HG03342 (cell line): ENCODE measurements at regions not wholly inside any gene's neighbourhood (a gene's known extent, or its start where the extent isn't known, plus 50 kb on each side); places are given as distances from the start of the nearest gene placed in this dataset.
"Not testable (repeated sequence)": the region's sequence is repeated elsewhere in the genome, so short reads cannot be mapped to it uniquely, and the experiment has no call there.

Experiments used
- ATAC-seq: cut with Tn5 transposase; IDR thresholded peaks from one replicate; pipeline ENCODE4 v1.9.1; 2021; ENCODE audit warnings: mild to moderate bottlenecking, moderate library complexity; ENCODE audit not compliant: unreplicated experiment

DNA sequence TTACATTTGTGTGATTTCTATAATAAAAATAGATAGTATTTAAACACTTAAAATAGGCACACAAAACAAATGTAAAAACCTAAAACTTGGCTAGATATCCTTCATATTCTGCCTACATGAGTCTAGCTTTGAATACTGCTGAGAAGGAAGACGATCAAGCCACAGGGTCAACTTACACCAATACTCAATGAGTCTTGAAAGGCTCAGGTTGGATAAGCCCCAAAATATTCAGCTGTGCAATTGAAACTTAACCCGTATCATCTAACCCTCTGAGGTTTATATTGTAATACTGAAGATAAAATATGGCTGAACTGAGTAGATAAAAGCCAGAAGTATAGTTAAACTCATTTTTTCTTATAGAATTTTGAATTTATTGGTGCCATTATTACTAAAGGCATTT is 313.0 kb upstream of the NRXN1 start:
- no peak for ATAC-seq

DNA sequence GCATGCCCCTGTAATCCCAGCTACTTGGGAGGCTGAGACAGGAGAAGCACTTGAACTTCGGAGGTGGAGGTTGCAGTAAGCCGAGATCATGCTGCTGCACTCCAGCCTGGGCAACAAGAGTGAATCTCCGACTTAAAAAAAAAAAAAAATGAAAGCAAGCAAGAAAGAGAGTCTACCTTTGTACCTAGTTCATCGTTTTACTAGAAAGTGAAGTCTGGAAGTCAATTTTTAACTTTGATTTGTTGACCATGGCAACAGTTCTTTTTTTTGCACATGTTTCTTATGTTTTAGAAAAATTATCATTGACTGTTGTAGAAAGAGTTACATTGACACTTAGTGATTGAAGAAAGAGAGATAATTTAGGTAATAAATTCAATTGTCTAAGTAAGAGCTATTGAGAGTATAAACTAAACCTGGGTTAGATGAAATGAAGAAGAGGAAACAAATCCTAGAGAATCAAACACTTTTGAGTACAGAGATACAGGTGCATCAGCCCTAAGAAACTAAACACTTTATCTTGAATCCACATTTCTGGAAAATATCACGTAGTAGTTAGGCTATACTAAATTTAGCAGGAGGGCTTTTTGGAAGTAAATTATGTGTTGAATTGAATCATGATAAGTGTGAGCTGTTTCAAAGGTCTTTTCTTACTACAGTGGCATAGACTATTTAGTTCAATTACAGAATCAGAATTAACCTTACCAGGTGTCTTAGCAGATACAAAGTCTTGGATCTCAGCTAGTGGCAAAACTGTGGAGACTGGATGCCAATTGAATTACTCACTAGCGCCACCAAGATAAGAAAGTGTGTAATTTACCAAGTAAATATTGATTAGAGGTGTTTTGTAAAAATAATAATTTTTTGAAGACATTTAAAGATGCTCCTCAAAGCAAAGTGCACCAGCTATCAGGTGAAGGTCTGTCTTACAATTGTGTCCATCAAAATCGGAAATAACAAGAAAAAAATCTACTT is 303.4 kb upstream of the NRXN1 start:
- ATAC-seq: no peak

DNA sequence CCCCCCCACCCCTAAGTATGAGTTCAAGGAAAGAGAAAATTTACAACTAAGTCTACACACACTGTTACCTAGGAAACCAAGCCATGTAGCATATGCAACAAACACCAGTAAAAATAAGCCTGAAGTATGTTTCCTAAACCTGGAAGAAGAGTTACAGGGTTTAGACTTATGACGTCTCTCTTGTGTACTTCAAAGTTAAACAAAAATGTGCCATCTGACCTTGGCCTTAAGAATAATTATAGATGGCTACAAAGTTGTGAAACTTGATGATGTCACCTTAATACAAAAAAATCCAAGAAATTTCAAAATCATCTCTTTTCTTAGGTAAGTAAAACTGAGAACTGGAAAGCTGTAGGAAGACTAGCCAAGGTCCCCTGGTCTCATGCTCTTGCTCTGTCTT is 297.6 kb upstream of the NRXN1 start:
- no peak for ATAC-seq

DNA sequence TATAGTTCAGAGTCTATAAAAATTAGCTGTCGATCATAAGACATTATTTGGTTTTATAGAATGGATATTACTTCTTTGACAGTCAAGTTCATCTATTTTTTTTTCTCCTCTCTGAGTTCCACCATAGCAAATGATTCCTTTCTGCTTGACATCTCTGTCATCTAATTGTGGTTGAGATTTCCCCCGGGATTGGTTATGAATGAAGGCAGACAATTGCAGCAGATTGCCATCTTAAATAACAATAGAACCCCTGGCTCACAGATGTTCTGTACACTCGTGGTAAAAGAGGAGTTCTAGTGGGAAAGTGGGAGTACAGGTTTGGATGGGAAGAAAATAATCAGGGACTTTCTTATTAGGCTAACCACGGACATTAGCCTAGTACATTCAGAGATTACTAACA is 292.1 kb upstream of the NRXN1 start:
- no peak for ATAC-seq

DNA sequence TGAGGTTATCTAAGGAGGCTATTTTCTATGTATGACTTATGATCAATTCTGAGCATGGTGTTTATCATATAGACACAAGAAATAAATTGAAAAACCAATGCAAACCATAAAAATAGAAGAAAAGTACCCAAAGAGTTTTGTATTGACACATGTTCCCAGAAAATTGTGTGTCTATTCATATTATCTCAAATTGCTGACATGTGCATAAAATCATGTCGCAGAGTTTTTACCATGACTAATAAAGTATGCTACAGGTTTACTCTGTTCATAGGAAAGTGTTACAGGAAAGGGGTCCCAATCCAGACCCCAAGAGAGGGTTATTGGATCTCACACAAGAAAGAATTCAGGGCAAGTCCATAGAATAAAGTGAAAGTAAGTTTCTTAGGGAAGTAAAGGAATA is 290.7 kb upstream of the NRXN1 start:
- no peak for ATAC-seq

DNA sequence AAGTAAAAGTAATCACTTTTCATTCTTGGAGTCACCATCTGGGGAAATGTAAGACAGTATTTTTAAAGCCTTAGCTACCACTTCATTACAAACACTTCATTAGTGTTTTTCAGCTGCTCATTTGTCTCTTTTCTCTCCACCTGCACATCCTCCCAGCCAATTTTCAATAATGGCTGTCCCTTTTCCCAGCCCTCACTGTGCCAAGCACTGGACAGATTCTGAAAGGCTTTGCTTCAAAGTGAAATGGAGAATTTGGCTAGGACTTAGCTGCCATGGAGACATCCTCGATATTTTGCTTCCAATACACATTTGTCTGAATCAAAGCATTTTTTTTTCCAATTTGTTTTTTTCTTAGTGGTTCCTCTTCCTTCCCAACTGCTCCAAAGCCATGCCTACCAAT is 272.4 kb upstream of the NRXN1 start:
- no peak for ATAC-seq

DNA sequence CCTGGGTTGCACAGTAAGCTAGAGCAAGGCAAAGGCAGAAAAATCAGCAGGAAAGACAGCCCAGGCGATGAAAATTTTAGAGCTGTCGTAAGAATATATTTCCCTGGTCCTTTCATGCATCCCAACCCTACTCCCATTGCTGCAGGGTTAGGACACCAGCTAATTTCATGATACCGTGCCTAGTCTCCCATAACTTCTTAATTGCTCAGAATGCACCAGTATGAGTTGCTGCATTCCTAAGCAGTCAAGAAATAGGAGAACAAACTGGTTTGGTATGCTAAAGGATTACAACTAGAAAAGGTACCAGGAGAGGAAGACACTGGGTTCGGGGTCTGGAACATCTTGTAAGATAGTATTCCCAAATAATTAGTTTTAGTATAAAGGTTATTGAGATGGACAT is 269.4 kb upstream of the NRXN1 start:
- no peak for ATAC-seq

DNA sequence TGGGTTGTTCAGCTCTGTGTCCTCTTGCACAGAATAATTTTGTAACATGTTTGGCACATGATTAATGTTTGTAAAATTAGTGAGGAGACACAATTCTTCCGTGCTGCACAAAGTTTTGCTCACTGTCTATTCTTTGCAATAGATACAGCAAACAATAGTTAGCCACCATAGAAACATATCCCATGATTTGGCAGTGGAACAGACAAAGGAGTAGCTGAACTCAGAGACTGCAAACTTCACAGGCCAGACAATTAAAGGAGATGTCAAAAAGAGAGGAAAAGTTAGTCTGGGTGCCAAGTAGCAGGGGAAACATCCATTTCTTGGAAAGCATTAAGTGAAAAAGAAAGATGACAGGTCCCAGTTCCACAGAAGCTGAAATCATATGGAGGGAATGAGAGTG is 267.4 kb upstream of the NRXN1 start:
- no peak for ATAC-seq

DNA sequence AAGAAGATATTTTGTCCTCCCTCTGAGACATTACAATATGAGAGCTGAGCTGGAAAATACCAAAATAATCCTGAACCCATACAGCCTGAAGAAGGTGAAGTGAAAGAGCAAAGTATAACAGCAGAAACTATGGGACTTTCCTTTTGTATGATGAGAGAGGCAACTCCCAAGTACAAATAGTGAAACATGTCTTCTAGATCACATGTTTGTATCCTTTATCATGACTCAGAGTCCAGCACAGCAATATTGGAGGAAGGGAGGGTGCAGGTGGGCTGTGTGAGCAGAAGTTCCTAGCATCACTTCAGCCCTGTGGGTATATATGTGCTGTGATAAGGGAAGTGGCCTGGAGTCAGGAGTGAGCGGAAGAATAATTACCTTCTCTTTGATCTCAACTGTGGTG is 265.6 kb upstream of the NRXN1 start:
- ATAC-seq: no peak

DNA sequence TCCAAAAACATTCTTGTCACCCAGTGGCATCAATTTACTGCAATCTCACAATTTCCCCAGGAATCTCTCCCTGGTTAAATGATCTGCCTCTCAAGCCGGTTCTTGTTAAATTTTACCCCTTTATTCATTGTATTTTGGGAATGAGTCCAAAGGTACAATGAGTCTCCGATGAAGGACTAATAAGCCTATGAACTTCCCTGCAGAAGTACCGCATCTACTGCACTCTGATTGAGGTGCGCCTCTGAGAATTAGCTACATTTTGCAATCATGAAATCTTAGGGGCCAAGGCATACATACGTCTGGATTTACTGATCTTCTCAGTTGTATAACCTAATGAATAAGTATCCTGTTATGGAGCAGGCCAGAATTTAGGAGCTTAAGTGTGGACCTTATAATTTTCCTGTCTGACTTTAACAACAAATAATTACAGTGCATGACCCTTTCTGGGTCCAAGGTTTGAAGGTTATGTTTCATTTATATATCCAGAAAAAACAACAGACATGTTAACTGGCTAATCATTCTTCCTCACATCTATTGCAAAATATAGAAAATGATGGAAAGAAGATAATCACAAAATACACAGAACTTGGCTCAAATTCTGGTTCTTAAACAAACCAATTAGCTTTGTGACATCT is 261.8 kb upstream of the NRXN1 start:
- no peak for ATAC-seq

DNA sequence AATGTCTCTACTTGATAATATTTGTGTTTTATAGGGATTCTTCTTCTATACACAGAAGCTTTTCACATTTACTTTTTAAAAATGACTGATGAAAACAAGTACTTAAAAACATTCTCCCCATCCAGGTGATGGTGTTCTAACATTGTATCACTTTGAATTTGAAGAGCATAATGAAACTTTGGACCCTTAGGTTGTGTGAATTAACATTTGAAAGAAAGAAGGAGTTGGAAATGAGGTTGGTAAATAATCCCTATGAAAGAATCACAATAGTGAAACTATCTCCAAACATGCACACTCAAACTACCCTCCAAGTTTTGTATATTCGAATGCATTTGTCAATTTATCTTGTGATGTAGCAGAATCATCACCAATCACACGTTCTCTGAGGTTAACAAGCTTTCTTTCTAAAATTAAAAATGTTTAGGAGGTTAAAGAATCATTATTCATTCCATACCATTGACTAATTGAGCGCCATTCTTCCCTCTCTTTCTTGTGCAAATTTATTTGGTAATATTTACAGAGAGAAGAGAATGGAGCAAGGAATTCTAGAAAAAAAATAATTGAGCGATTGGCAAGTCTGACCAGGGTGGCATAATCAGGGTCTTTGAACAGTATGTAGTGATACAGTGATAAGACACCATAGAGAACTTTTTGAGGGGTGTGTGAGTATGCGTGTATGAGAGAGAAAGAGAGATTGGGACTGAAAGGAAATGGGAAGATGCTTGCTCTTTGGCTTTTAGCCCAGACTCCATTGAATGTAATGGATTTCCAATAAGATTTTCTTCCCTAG is 260.0 kb upstream of the NRXN1 start:
- ATAC-seq: no peak

DNA sequence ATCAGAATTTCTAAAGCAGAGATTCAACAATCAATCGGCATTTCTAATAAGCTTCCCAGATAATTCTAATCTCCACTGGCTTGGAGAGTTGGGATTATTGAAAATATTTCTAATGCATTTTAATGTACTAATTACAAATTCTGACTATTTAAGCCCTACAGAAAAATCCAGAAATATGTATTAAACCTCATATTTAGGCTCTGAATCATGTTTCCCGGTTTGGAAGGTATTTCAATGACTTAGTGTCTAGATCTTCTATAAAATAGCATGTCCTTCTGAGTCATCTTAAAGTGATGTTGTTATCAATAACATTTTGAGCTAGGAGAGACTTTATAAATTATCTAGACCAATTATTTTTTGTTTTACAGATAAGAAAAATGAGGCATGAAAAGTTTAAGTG is 258.8 kb upstream of the NRXN1 start:
- ATAC-seq: no peak

DNA sequence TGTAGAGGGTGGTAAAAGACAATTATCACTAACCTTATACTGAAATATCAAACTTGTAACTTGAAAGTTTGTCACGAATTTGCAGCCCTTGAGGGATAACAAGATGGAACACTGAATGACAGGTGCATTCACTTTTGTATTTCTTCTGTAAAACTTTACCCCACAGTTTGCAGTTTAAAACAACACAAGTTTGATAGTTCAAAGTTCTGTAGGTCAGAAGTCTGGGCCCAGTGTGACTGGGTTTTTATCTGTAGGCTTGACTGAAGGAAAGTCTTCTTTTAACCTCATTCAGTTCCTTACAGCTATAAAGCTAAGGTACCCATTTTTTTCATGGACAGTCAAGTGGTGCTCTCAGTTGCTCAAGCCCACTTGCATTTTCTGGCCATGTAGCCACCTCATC is 257.1 kb upstream of the NRXN1 start:
- ATAC-seq: no peak

DNA sequence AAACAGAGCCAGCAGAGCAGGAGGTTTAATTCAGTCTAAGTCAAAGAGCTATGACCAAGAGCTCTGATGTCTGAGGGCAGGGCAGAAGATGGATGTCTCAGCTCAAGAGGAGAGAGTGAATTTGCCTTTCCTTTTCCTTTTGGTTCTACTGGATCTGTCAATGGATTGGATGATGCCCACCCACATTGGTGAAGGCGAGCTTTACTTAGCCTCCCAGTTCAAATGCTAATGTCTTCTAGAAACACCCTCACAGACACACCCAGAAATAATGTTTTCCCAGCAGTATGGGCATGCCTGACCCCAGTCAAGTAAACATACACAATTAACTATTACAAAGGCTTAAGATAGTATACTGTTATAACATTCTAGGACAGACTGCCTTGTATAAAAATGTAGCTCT is 236.3 kb upstream of the NRXN1 start:
- no peak for ATAC-seq

DNA sequence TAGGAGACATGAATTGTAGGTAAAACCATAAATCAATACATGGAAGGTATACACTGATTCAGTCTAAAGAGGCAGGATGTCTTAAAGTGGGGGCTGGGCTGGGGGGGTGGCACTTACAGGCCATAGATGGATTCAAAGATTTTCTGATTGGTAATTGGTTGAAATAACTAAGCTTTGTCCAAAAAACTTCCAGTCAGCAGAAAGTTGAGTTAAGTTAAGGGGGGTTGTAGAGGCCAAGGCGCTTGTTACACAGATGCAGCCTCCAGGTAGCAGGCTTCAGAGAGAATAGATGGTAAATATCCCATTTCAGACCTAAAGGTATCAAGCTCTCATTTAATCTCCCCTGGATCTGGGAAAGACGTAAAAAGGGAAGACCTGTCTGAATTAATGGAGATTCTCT is 233.6 kb upstream of the NRXN1 start:
- no peak for ATAC-seq

DNA sequence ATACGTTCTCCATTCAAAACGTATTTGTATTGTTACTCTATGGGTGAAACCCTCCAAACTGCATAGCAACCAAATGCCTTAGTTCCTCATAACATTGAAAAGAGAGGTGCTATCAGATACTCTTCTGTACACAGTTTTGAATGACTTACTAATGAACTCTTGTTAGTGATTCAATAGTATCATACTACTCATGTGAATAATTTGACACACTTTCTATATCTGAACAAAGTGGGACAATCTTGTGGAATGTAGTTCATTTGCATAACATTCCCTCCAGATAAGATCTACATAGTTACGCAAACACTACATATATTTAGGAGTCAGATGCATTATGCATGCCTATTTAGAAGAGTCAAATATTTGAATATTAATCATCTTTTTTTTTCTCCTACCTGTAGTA is 232.0 kb upstream of the NRXN1 start:
- ATAC-seq: no peak

DNA sequence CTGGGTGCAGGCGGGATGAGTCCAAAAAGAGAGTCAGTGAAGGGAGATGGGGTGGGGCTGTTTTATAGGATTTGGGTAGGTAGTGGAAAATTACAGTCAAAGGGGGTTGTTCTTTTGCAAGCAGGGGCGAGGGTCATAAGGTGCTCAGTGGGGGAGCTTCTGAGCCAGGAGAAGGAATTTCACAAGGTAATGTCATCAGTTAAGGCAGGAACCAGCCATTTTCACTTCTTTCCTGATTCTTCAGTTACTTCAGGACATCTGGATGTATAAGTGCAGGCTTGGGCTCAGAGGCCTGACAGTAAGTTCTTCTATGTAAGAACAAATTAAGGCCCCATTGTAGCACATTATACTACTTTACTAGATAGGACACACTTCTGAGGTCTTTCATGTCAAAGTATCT is 231.2 kb upstream of the NRXN1 start:
- not testable (repeated sequence) for ATAC-seq

DNA sequence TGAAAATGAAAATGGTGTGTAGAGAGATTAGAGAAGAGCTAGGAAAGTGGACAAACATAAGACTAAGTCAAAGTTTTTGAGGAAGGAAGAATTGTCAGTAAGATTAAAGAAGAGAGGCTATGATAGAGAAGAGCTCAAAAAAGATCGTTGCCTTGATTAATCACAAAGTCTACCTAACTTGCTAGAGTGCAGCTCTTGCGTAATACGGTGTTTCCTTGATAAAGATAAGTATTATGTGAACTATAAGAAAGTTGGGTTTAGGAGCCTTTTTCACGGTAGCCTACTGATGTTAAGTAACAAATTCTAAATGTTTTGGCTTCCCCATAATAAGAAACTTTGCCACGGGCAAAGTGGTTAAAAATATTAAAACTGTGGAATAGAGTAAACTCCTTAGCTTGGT is 226.4 kb upstream of the NRXN1 start:
- ATAC-seq: no peak

DNA sequence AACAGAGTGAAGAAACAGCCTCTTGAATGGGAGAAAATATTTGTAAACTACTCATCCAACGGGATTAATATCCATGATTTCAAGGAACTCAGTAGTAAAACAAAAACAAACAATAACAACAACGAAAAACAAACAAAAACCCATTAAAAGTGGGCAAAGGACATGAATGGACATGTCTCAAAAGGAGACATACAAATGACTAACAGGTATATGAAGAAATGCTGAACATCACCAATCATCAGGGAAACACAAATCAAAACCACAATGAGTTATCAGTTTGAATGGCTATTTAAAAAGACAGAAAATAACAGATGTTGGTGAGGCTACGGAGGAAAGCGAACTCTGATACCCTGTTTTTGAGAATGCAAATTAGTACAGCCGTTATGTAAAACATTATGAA is 224.8 kb upstream of the NRXN1 start:
- no peak for ATAC-seq

DNA sequence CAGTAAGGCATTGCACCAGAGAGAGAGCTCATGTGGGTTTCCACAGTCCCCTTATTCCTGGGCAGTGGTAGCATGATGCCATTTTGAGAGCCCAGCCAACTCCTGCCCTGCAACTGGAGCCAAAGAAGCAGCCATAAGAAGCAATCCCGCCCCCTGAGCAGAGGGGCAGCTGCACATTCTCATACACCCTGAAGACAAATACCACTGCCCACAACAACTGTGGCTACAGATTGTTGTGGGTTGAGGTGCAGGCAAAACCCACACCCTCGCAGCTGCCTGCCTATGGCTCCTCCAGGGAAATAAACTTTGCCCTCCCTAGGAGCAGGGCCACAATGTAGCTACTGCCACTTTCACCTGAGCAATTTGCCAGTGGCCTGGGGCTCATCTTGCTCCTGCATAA is 219.4 kb upstream of the NRXN1 start:
- no peak for ATAC-seq

DNA sequence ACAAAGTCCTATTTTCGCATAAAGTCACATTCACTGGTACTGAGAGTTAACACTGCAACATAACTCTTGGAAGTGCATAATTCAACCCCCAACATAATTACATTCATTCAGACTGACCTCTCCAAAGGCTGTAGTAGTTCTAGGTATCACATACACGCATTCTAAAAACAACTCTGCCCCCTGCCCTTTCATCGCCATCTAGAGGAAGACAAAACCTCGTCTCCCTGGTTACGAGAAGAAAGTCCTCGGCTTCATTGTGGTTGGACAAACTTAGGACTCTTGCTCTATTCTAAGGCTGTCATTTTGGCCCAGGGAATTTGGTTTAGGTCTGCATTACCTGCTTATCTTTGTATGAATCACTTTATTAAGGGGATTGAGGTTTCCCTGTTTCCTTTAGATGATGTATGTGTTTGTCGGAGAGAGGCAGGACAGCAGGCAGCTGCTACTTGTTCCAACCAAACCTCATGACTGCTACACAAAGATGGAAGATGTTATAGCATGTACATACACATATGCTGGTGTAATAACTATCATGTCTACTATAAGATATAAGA is 215.4 kb upstream of the NRXN1 start:
- ATAC-seq: no peak
